GM18858 (cell line): ENCODE measurements at regions not wholly inside any gene's neighbourhood (a gene's known extent, or its start where the extent isn't known, plus 50 kb on each side); places are given as distances from the start of the nearest gene placed in this dataset.

ENCODE experiments used
- ATAC-seq: cut with Tn5 transposase; IDR thresholded peaks from one replicate; pipeline ENCODE4 v1.9.1; 2021; ENCODE audit not compliant: unreplicated experiment

- no peak for ATAC-seq
Measured at GRCh38 chr21:15233611-15234010, 168.8 kb upstream of the NRIP1 start.

GRCh38 chr21:15236111-15236510, 171.3 kb upstream of the NRIP1 start:
- no peak for ATAC-seq

DNA sequence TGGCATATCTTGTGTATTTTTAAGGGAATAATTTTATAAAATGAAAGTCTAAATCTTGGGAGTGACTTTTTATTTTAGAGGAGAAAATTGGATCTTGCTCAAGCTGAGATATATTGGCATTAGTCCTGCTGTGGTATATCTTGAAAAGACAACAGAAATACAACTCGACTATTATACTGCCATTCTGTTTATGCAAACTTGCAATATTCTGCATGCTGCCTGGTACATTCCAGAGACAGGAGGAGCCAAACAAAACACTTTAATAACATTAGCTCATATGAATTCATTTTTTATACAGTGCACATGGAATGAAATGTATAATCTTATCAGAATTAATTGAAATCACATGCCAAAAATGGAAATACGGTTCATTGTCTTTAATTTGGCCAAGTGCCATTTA, 176.0 kb upstream of the NRIP1 start:
- no peak for ATAC-seq

GRCh38 chr21:15241997-15242736, 177.4 kb upstream of the NRIP1 start:
- ATAC-seq, result no peak

- no peak for ATAC-seq
Measured at GRCh38 chr21:15242906-15243305, 178.1 kb upstream of the NRIP1 start.

- no peak for ATAC-seq
Measured at GRCh38 chr21:15243406-15243805, 178.6 kb upstream of the NRIP1 start.

- no peak for ATAC-seq
Measured at GRCh38 chr21:15247613-15248012, 182.8 kb upstream of the NRIP1 start.

DNA sequence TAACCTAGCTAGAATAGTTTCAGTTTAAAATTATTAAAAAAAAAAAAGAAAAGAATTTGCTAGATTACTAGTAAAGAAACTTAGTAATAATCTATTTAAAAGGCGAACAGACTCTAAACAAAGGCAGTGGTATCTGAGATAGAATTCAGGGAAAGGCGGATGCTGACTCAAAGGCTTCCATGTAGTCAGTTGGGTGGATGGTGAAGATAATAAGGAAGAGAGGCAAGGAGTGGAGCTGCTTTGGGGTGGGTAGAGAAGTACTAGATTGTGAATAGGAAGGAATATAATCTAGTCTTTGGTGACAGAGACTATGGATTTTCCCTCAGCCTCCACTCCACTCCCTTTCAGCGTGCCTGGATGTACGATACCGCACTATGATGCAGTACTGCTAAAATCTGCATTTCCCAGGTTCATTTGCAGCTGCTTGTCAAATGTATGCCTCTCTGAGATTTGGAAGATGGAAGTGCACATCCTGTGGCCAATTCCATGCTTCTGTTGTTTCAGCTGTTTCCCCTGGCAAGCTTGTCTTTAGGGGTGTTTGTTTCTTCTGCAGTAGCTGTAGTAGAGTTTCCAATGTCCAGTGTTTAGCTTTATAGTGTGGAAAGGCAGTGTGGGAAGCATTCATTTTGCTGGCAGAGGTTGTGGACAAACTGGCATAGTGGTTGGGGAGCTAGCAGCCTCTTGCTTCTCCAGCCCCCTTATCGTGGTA, 184.6 kb upstream of the NRIP1 start:
- ATAC-seq, result no peak

DNA sequence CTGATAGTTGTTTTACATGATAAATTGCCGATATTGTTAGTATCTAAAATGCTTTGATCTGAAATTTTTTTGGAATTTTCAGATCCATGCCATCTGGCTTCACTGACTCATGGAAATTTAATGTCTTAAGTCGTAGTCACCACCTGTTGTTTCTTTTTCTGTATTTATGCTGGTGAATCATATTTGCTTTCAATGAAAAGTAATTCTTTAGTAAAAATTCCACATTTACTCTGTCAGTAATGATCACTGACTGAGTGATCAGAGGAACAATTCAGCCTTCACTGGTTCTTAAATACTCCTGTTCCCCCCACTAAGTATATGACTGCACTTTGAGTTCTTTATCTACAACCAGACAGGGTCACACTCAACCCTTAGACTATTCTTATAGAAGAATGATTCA, 185.6 kb upstream of the NRIP1 start:
- ATAC-seq, result no peak

DNA sequence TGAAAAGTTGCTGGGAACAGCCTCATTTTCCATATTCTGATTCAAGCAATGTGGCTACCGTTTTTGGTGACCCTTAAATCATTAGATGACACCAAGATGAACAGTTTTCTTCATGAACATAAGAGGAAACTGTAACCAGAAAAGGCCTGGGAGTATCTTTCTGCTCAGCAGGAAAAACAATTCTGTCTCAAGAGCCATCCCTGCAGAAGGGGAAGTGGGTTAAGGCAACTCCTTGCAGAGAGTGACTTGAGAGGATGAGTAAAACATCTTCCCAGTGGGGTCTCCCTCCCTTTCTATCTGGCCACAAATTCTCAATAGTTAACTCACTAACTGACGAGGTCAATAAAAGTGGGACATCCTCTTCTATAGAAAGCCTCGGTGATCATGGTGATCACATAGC, 187.6 kb upstream of the NRIP1 start:
- no peak for ATAC-seq

GRCh38 chr21:15254111-15254510, 189.3 kb upstream of the NRIP1 start:
- no peak for ATAC-seq

DNA sequence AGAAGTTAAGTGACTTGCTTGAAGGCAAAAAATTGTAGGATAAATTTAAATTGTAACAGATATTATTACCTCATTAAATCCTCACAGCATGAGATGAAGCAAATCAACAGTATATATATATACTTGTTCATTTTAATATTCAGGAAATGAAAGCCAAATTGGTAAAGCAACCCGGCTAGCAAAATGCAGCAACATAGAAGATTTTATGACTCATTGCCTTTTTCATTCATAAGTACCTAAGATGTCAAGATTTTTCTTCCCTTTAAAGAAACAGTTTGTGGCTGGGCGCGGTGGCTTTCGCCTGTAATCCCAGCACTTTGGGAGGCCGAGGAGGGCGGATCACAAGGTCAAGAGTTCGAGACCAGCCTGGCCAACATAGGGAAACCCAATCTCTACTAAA, 190.5 kb upstream of the NRIP1 start:
- no peak for ATAC-seq

GRCh38 chr21:15255763-15256162, 191.0 kb upstream of the NRIP1 start:
- ATAC-seq, result no peak

GRCh38 chr21:15256996-15257395, 192.2 kb upstream of the NRIP1 start:
- ATAC-seq, result no peak

GRCh38 chr21:15257646-15258045, 192.8 kb upstream of the NRIP1 start:
- ATAC-seq, result no peak

DNA sequence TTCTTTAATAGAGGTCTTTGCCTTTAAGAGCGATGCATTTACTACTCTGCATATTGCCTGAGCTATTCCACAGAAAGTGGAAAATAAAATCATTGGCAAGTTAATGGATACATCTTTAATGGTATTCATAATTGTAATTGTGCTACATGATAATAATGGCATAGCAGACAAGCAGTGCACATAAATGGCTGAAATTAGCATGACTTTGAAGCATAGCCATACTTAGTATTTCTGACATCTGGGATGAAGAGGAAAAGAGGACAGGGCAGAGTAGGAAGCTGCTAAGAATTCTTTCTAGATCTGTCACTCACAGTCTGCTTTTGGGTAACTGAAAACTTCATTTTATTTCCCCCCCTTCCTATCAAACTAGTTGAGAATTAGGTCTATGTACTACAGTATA, 195.0 kb upstream of the NRIP1 start:
- ATAC-seq, result no peak

- ATAC-seq, result no peak
Measured at GRCh38 chr21:15260604-15261003, 195.8 kb upstream of the NRIP1 start.

DNA sequence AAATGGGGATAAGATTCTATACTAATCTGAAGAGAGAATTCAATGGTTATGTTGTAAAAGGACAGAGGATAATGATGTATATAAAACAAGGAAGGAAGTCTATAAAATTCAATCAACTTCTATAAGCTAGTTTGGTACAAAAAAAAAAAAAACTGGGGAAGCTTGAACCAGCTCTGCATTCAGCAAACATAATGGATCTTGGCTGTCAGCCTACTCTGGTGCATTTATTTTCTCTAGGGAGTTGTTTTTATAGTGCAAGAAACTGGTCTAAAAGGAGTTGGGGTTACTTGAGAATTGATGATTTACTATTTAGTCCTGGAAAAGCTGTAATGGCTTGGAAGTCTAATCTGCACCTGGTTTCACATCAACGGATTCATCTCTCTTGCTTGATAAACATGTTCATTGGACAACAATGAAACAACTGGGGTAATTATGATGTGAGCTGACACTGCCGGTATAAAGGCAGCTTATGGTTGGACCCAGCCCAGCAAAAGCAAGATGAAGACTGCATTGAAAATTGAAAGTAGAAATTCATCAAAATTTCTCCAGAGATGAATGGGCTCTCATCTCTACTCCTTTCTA, 199.4 kb upstream of the NRIP1 start:
- no peak for ATAC-seq

GRCh38 chr21:15272171-15272570, 207.4 kb upstream of the NRIP1 start:
- ATAC-seq, result no peak

GRCh38 chr21:15272591-15272990, 207.8 kb upstream of the NRIP1 start:
- ATAC-seq, result no peak

GRCh38 chr21:15273244-15273643, 208.4 kb upstream of the NRIP1 start:
- no peak for ATAC-seq

- no peak for ATAC-seq
Measured at GRCh38 chr21:15274701-15275485, 210.1 kb upstream of the NRIP1 start.
